ENCODE measurements at regions not wholly inside any gene's neighbourhood (a gene's known extent, or its start where the extent isn't known, plus 50 kb on each side); places are given as distances from the start of the nearest gene placed in this dataset.
A peak's percentile ranks its signal among the peaks of the same experiment; 100 is the strongest.

DNA sequence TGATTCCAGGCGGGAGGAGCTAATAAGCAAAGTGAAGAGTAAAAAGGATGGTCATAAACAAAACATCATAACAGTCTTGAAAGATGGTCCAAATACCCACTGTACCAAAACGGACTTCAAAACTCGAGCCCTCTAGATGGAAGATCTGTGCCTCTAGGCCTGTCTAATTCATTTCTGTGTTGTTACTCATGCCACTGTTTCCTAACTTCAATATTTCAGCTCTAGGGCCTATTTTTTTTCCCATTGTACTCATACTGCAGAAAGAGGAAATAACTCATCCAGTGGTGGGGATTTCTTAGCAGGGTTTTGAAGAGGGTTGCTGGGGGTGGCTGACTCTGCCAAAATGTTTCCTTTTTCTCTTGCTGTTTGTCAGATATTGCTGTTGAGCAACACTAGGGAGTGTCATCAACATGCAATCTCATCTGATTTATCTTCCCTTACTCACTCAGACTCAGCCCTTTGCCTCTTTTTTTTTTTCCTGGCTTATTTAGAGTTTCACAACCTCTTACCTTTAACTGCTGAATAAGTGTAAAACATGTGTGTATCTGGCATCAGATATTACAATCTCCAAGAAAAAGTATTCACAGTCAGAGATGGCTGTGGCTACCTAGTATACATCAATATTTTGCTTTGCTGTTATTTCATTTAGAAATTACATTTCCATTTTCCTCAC is 189.6 kb downstream of the DUSP6 start:
- ATAC-seq = peak; percentile 93 to 99
- peak; percentile 97 for FAIRE-seq
- peak; percentile 88 for TF ChIP-seq FOSL2 (IDR thresholded peaks at IDR 0.05)
- peak; percentile 87 for TF ChIP-seq FOSL2 (CRISPR knock-in tag; IDR thresholded peaks at IDR 0.05)
- no peak for TF ChIP-seq FOSB (CRISPR knock-in tag; IDR thresholded peaks at IDR 0.05)
- no peak for TF ChIP-seq RNF2 (IDR thresholded peaks at IDR 0.05; ENCODE audit: borderline replicate concordance, low read depth)
- no peak for TF ChIP-seq RFX5 (IDR thresholded peaks at IDR 0.05)
- no peak for TF ChIP-seq FOXS1 (CRISPR knock-in tag; IDR thresholded peaks at IDR 0.05)
- TF ChIP-seq GATA3 (IDR thresholded peaks at IDR 0.05; ENCODE audit: borderline replicate concordance) = peak; percentile 82
- no peak for TF ChIP-seq HOXB13 (CRISPR knock-in tag; IDR thresholded peaks at IDR 0.05; ENCODE audit: low read depth)
- no peak for TF ChIP-seq RCOR1 (IDR thresholded peaks at IDR 0.05; ENCODE audit: low read depth, low read length)
- no peak for TF ChIP-seq MYC (IDR thresholded peaks at IDR 0.05; ENCODE audit: borderline replicate concordance, low read length)
- TF ChIP-seq NFE2L2 (conservative IDR thresholded peaks at IDR 0.05; ENCODE audit: low read length) = peak; percentile 53
- TF ChIP-seq BHLHE40 (IDR thresholded peaks at IDR 0.05; ENCODE audit: low read depth, low read length) = no peak
- peak; percentile 92 for TF ChIP-seq MAFK (IDR thresholded peaks at IDR 0.05; ENCODE audit: partially characterized antibody)
- no peak for TF ChIP-seq CHD2 (IDR thresholded peaks at IDR 0.05; ENCODE audit: low read length, partially characterized antibody)
- no peak for TF ChIP-seq HEYL (CRISPR knock-in tag; IDR thresholded peaks at IDR 0.05)
- no peak for TF ChIP-seq HOXB5 (CRISPR knock-in tag; IDR thresholded peaks at IDR 0.05)
- TF ChIP-seq NR3C1 (IDR thresholded peaks at IDR 0.05) = no peak
- TF ChIP-seq SREBF2 (IDR thresholded peaks at IDR 0.05) = no peak
- TF ChIP-seq, protein P1, sequence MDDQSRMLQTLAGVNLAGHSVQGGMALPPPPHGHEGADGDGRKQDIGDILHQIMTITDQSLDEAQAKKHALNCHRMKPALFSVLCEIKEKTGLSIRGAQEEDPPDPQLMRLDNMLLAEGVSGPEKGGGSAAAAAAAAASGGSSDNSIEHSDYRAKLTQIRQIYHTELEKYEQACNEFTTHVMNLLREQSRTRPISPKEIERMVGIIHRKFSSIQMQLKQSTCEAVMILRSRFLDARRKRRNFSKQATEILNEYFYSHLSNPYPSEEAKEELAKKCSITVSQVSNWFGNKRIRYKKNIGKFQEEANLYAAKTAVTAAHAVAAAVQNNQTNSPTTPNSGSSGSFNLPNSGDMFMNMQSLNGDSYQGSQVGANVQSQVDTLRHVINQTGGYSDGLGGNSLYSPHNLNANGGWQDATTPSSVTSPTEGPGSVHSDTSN (IDR thresholded peaks at IDR 0.05) = no peak
- TF ChIP-seq, protein P2, sequence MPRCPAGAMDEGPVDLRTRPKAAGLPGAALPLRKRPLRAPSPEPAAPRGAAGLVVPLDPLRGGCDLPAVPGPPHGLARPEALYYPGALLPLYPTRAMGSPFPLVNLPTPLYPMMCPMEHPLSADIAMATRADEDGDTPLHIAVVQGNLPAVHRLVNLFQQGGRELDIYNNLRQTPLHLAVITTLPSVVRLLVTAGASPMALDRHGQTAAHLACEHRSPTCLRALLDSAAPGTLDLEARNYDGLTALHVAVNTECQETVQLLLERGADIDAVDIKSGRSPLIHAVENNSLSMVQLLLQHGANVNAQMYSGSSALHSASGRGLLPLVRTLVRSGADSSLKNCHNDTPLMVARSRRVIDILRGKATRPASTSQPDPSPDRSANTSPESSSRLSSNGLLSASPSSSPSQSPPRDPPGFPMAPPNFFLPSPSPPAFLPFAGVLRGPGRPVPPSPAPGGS (IDR thresholded peaks at IDR 0.05) = peak; percentile 96; the same call in 2 of the 3 replicates
- TF ChIP-seq, protein P3, sequence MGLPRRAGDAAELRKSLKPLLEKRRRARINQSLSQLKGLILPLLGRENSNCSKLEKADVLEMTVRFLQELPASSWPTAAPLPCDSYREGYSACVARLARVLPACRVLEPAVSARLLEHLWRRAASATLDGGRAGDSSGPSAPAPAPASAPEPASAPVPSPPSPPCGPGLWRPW (IDR thresholded peaks at IDR 0.05) = peak; percentile 98
- TF ChIP-seq CEBPB (IDR thresholded peaks at IDR 0.05) = peak; percentile 98 to 100
- peak in 1 of 2 experiments; percentile 70; a peak in 3 of 5 replicates for TF ChIP-seq RAD21 (conservative IDR thresholded peaks at IDR 0.05 in 1 of 2, IDR thresholded peaks at IDR 0.05 in 1 of 2)
- TF ChIP-seq, protein P4, sequence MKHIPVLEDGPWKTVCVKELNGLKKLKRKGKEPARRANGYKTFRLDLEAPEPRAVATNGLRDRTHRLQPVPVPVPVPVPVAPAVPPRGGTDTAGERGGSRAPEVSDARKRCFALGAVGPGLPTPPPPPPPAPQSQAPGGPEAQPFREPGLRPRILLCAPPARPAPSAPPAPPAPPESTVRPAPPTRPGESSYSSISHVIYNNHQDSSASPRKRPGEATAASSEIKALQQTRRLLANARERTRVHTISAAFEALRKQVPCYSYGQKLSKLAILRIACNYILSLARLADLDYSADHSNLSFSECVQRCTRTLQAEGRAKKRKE (CRISPR knock-in tag; IDR thresholded peaks at IDR 0.05; ENCODE audit: low read depth) = no peak
- TF ChIP-seq JUN (IDR thresholded peaks at IDR 0.05) = peak; percentile 90 to 95; a peak in 4 of 5 replicates
- TF ChIP-seq CHD4 (IDR thresholded peaks at IDR 0.05; ENCODE audit: borderline replicate concordance) = no peak
- no peak for TF ChIP-seq ESRRA (IDR thresholded peaks at IDR 0.05; ENCODE audit: borderline replicate concordance, low read length)
- TF ChIP-seq CBX2 (IDR thresholded peaks at IDR 0.05; ENCODE audit: borderline replicate concordance, low read depth) = no peak
- no peak for TF ChIP-seq ZC3H11A (IDR thresholded peaks at IDR 0.05)
- TF ChIP-seq EP300 (IDR thresholded peaks at IDR 0.05) = peak; percentile 89 to 91; a peak in 4 of 5 replicates
- TF ChIP-seq PHF8 (IDR thresholded peaks at IDR 0.05; ENCODE audit: borderline replicate concordance, low read depth) = no peak
- no peak for TF ChIP-seq HDAC2 (IDR thresholded peaks at IDR 0.05)
- TF ChIP-seq ZFP36 (IDR thresholded peaks at IDR 0.05; ENCODE audit: borderline replicate concordance, partially characterized antibody) = no peak
- TF ChIP-seq RARB (CRISPR knock-in tag; IDR thresholded peaks at IDR 0.05) = no peak
- TF ChIP-seq TP53 (CRISPR knock-in tag; IDR thresholded peaks at IDR 0.05) = no peak
- no peak for TF ChIP-seq EHMT2 (IDR thresholded peaks at IDR 0.05; ENCODE audit: low read depth)
- TF ChIP-seq, protein P5, sequence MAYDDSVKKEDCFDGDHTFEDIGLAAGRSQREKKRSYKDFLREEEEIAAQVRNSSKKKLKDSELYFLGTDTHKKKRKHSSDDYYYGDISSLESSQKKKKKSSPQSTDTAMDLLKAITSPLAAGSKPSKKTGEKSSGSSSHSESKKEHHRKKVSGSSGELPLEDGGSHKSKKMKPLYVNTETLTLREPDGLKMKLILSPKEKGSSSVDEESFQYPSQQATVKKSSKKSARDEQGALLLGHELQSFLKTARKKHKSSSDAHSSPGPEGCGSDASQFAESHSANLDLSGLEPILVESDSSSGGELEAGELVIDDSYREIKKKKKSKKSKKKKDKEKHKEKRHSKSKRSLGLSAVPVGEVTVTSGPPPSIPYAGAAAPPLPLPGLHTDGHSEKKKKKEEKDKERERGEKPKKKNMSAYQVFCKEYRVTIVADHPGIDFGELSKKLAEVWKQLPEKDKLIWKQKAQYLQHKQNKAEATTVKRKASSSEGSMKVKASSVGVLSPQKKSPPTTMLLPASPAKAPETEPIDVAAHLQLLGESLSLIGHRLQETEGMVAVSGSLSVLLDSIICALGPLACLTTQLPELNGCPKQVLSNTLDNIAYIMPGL (CRISPR knock-in tag; IDR thresholded peaks at IDR 0.05; ENCODE audit: borderline replicate concordance) = no peak
- no peak for TF ChIP-seq ZNF302 (CRISPR knock-in tag; IDR thresholded peaks at IDR 0.05)
- peak; percentile 98 for TF ChIP-seq JUNB (IDR thresholded peaks at IDR 0.05)

More for the DNA sequence above, 189.6 kb downstream of the DUSP6 start:
- WGBS (ENCODE audit: missing lambda C conversion rate) = 32% methylated on average over 3 of the region's 3 CpGs
- no peak overlapping the region for H3K4me3 ChIP-seq
- H3K27ac ChIP-seq = peak overlapping the region; percentile 36 to 82
- H3K9me3 ChIP-seq = no peaks in the 10 kb centered on the region
- peak overlapping the region; percentile 43 for H3K4me2 ChIP-seq
- peaks cover 45% of the 10 kb centered on the region for H3K4me1 ChIP-seq
- ChIA-PET CTCF (interaction anchor here (1.0 kb wide), 1 partner anchor 143 kb away, joined by 3 read pairs; no protein-coding TSS in a partner anchor), POLR2A (interaction anchor here (3.4 kb wide), 1 partner anchor 190 kb away, joined by 42 read pairs; the partner anchor contains the start of gene DUSP6)
- DNase-seq (ENCODE audit: low read depth in 1 of 2, low spot score in 1 of 2) = peak; percentile 31 to 91
